T-helper 1 cell treated with Interleukin-12 subunit alpha and Interleukin-12 subunit beta and Interleukin-4 antibody, amounts not matched to agents 30 ng/mL and 1 ng/mL, for 36 hours (primary cell): ENCODE measurements at regions not wholly inside any gene's neighbourhood (a gene's known extent, or its start where the extent isn't known, plus 50 kb on each side); places are given as distances from the start of the nearest gene placed in this dataset.

Source experiments
- intact Hi-C: fragments of 100-400 bp; cut with micrococcal nuclease; formaldehyde crosslinking; loops from one replicate; pipeline ENCODE4 v1.15.1; 2024

DNA sequence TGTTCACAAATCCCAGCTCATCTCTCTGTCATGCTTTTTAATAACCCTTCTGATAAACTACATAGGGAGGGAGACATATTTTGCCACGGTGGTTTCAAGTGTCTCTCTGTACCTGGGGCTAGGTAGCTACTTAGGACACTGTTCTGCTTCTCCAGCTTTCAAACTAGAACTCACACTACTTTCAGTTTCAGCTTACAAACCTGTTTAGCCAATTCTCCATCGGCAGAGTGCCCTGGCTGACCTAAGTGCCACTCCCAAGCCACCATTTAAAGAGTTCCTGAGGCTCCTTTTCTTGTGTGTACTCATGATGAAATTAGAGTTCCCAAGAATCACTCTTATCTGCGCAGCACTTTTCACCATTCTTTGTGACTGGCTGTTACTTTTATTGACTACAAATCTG, 899.2 kb downstream of the FAT4 start:
- intact Hi-C loops: no loop called here

DNA sequence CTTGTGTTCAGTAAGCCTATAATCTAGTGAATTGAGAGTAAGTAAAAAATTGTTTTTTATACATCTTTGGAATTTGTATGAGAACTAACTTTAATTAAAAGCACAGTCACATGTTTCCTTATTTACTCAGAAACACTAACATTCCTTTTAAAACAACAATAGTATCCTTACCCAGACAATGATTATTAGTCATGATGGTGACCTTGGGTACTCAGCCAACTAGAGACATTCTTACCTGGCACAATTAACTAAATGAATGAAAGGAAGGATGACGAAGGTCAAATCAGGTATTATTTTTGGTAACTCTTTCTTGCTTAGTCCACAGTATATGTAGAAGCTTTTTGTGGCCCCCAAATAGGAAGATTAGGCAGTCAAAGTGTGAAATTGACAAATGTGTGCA, 901.0 kb downstream of the FAT4 start:
- intact Hi-C loops: no loop called here

DNA sequence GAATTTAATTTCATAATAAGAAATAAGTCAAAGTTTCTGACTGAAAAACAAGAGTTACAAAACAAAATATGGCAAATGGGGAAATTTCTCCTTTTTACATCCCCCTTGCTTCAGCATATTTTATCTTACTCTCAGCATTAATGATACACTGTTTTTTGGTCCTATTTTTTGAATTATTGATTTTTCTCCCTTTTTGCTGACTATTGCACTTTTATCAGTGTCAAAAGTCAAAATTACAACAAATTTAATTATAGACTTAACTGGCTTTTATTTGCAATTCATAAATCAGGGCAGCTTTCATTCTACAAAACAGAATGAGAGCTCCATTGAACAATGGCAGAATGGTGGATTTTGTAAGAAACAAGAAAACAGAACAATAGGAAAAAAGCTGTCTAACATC, 901.9 kb downstream of the FAT4 start:
- intact Hi-C loops: no loop called here

DNA sequence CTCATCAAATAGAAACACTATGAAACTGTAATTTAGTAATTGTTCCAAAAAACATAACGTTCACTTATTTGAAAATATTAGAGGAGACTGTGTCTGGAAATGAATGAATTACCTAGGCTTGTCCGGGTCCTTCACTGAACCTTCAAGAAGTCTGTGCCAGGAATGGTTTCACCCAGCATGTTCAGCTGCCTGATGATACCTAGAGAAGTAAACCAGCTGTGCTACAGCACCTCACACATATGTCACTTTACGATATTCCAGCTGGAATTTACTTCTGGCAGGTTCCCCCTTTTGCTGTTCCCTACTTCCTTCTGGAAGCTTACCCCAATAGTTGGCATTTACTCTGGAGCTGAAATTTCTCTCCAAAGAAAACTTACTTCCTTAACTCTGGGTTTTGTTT, 906.5 kb downstream of the FAT4 start:
- intact Hi-C loops: no loop called here

DNA sequence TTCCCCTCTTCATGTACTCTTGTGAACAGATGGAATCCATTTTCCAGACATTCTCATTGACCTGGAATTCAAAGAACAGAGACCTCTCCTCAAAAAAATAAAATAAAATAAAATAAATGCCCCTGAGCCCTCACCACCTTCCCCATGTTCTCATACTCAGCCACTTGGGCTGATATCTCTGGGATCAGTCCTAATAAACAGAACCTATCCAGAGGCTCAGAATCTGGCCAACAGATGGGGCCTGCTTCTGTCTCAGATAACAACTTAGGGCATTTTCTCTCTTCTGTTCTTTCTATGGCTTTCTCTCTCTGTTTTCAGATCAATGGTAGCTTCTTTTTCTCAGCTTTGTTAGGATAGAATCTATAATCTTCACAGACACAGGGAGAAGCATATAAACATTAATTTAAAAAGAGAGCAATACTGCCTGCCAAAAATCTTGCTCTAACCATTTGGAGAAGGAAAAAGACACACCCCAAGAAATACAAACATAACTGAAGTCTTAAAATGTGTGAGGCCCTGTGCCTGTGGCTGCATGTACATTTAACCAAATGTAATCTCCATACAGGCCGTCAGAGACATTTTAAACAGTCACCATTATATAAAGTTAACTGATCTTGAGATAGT, 907.1 kb downstream of the FAT4 start:
- intact Hi-C loops: no loop called here

DNA sequence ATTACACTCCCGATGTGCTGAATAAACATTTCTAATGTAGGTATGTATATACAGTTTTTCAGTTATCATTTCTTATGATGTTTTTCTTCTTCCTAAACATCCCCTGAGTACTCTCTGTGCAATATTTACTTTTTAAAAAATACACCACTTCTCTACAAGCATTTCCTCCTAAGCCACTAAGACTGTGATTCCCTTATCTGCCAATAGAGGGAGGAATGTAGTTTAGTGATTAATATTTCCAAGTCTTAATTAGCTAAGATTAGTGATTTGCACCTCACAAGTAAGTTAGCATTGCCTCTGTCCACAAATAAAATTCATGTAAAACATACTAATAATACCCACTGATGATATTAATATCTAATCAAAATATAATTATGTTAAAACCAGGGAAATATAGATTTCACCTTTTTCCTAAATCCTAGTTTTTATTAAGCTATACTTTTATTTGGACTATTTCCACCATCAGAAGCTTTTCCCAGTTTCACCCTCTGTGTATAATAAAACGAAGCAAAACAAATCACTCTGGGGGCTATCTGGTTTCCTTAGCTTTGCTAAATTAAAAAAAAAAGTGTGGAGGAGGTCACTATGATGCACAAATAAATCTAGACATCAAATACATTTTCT, 909.1 kb downstream of the FAT4 start:
- intact Hi-C loops: no loop called here

DNA sequence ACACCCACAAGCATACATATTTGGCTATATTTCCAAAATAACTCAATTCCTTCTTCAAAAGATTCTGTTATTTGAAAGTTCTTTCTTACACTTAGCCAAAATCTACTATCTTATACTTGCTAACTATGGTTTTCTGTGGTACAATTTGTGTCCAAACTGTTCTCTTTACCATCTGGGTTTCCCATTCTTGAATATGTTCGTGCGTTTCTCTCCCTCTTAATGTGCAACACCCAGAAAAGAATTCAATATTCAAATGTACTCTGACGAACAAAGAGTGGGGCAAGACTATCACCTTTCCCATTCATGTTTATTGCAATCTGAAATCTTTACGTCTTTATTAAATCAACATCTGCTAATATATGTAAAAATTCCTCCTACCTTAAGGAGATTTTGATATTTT, 912.7 kb downstream of the FAT4 start:
- intact Hi-C loops: no loop called here

DNA sequence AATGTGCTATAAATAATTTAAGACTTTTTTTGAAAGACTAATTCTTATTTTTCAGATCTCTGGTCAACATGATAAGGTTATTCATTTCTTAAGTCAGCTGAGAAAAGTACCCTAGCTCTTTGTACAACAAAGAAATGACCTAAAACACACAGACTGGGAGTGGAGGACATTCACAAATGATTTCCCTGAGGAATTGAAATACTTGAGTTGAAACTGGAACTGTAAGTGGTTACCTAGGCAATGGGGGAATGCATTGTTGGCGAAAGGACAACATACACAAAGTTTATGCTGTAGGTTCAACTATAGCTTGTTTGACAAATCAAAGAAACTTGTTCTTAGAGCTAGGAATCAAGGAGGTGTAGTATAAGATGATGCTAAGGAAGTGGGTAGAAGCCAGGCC, 915.5 kb downstream of the FAT4 start:
- intact Hi-C loops: no loop called here

DNA sequence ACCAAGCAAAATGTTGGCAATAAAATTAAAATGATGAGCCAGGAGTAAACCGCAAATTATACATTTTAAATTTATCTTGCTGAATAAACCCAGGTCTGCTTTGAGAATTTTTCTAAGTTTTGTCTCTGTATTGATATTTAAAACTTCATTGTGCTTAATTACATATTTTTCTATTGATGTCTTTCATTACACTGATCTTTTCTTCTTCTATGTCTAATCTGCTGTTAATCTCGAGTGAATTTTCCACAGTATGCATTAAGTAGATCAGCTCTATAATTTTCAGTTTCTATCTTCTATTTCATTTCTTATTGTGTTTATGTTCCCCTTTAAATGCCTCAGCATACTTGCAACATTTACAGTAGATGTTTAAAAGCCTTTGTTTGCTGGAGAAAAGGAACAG, 918.7 kb downstream of the FAT4 start:
- intact Hi-C loops: no loop called here

DNA sequence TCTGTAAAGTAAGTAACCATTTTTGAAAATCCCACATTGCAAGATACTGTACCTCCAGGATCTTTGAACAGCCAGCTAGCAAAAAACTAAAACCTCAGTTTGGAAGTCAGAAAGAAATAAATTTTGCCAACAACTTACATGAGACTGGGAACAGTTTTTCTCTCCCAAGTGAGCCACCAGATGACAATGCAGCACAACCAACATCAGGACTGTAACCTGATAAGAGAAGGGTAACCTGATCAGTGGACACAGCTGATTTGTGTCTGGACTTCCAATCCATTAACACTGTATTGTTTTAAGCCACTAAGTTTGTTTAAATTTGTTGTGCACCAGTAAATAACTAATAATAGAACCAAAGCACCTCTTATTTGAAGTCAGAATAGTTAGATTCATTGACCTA, 923.3 kb downstream of the FAT4 start:
- intact Hi-C loops: no loop called here

DNA sequence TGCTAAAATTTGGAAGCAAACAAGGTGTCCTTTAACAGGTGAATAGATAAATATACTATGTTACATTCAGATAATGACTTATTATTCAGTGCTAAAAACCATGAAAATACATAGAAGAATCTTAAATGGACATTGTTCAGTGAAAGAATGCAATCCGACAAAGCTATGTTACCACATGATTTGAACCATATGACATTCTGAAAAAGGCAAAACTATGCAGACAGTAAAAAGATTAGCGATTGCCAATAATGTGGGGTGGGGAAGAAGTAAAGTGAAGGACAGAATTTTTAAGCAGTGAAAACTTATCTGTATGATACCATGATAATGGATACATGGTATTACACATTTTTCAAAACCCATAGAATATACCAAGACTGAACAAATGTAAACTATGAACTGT, 926.9 kb downstream of the FAT4 start:
- intact Hi-C loops: no loop called here

DNA sequence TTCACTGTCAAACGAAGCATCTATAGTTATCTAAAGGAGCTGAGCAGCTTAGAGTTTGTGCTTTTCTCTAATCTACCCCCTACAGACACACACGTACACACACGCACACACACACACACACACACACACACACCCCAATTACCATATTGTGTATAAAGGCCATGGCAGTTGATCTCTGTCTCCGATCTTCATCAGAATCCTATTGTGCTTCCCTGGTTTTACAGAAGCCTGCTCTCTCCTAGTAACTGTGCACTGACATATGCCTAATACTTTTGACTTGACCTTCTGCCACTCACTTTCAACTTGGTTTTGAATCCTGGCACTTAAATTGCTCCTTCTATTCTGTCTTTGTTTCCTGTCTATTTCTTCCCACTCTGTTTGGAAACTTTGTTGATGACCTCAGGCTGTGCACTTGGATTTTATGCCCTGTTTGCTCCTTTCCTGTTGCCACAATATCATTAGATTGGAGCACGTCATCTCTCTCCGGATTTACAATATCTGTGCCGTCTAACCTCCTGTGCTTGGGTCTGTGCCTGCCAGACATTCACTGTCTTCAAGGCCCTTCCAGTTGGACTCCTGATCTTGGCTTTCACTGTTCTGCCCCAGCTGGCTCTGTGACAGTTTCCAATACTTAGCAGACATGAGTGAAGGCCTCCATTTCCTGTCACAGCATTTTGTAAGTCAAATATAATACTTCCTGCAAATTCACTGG, 928.1 kb downstream of the FAT4 start:
- intact Hi-C loops: no loop called here

DNA sequence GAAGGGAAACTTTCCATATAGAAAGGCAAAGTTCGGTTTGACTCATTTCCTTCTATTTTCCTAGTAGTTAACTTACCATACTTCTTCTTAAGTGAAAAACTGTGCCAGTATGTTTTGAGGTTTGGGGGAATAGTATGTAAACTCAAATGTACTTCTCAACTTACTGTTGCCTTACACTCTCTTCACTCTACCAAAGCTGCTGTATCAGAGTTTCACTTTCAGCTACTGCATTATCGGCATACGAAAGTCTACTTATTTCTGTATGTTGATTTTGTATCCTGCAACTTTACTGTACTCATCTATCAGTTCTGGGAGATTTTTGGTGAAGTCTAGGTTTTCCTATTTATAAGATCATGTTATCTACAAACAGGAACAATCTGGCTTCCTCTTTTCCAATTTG, 932.7 kb downstream of the FAT4 start:
- intact Hi-C loops: no loop called here

DNA sequence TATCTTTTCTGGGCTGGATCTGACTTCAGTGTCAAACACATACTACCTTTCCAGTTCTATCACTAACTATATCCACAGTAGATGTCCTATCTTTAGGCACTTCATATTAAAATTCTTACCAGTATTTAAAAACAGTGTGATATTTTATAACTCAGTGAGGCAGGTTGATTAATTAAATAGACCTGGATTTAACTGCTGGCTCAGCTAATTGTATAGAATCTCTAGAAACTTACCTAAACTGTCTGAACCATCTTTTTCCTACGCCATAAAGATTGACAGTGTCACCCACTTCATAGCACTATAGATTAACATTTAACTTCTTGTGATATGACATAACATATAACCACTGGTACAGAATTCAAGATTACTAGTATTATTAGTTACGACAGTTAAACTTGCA, 935.3 kb downstream of the FAT4 start:
- intact Hi-C loops: no loop called here

DNA sequence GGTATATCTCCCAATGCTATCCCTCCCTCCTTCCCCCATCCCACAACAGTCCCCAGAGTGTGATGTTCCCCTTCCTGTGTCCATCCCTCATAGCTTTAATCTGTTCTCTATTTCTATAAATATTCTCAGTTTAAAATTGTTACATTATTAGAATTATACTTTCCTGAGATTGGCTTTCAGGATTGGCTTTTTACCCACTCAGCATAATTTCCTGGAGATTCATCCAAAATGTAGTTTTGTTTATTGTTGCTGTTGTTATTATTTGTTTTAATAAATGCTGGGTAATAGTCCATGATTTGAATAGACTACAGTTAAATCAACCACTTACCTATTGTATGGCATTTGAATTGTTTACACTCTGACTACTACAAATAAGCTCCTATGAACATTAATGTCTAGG, 936.4 kb downstream of the FAT4 start:
- intact Hi-C loops: no loop called here

DNA sequence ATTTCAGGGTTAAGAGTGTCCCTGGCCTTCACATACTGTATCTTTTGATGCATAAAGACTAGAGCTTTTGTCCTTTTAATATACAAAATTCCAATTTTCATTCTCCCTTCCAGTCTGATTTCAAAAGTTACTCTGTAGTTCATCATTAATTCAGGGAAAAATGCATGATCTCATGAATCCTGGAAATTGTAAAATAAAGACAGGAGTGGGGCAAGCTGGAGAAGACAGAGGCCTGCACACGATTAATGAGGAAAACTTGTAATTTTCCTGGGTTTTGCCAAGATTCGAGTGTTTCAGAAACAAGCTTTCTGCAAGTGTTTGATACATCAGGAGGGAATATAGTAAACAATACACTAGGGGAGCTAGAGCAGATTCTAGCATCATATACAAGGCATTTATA, 947.9 kb downstream of the FAT4 start:
- intact Hi-C loops: no loop called here

DNA sequence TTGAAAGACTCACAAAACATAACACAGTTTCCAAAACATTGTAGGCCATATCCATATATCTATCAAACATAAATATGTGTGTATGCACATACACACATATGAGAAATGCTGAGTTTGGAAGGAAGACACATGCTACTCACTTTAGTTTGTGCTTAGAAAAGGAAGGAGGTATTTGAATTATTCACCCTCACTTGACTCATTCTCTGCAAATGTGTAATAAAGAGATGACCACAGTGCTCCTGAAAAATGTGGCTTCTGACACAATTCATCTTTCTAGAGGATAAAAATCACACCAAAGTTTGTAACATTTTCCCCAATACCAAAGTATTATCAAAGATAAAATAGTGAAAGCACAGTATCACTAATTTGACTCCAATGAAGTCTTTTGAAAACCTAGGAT, 950.1 kb downstream of the FAT4 start:
- intact Hi-C loops: no loop called here

DNA sequence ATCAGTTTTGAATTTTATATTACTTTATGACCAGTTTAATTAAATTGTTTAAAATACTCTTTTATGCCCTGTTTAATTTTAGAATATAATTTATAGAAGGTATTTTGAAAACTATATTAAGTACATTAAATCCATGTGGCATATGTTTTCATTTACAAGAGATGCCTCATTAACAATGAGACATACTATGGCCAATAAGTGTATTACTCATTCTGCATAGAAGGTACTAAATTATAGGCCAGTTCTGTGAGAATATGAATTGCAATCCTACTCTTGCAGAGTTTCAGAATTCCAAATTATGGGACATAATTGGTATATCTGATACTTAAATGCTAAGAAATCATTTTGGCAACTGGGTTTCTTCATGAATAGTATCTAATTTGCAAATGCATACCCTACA, 951.1 kb downstream of the FAT4 start:
- intact Hi-C loops: no loop called here

DNA sequence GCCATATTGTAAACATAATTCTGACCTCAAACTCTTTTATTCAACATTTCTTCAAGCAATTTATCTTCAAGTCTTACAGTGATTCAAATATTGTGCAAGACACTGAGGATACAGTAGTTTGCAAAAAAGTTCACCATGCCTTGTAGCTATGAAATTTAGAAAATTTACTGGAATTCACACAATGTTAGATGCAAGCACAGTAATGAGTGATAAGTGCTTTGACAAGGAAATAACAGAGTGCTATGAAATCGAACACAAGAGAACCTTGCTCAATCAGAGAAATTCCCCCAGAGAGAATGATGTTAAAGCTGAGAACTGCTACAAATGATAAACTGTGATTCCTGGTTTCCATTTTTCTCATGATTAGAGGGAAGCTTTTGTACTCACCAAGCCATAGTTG, 952.9 kb downstream of the FAT4 start:
- intact Hi-C loops: no loop called here

DNA sequence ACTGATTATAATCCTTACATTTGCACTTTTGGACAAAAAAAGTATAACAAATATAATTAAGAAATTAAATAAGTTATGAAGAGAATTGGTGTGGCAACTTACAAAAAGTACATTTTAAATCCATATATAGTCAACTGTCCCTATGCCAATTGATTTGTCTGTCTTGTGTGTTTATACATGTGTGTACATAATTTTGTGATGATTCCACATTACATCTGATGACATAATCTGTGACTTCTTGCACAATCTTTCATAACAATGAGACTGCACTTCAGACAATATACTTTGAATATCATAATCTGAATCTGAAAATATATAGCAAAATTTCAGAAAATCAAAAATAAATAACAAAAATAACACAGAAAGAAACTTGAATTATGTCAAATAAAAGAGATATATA, 953.4 kb downstream of the FAT4 start:
- intact Hi-C loops: no loop called here

DNA sequence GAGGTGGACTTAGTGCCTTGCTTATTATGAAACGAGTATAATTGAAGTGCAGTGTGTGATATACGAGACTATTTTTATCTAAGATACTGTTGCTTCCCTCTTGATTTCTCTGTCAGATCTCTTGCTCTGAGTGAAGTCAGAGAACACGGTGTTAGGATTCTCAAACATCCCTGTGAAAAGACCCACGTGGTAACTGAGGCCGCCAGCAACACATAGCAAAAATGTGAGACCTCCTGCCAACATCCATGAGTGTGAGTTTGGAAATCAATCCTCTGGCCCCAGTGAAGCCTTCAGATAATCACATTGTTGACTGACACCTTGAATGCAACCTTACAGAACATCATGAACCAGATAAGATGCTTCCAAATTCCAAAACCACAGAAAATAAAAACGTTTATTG, 954.4 kb downstream of the FAT4 start:
- intact Hi-C loops: no loop called here

DNA sequence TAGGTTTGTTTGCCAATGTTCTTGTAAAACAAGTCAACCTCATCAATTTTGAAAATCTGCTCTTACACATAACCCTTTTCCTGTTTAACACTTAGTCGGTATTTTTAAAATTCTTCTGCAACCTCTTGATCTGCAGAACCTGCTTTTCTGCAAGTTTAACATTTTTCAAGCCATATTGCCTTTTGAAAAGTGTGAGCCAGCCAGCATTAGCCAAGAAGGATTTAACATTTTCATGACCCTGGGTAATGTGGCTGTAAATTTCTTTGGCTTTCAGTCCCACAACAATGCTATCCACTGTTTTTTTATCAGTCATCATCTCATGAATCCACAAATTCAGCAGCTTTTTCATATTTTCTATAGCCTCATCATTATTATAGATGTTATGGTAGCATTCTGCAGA, 956.5 kb downstream of the FAT4 start:
- intact Hi-C loops: no loop called here

DNA sequence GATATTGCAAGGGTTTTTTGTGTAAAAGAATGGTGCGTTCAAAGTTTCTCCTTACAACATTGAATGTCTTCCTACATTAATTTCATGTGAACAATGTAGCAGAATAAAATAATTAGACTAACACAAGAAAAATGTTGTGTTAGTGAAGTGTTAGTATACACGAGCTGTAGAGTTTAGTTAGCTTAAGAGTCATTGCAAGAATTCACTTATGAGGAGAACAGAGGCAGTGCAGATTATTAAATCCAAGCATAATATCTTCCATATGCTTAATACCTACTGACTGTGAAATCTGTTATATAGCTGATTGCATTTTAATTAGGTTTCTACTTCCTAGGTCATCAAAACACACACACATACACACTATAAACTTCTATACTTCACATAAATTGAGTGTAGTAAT, 959.0 kb downstream of the FAT4 start:
- intact Hi-C loops: no loop called here
